ENCODE measurements at regions not wholly inside any gene's neighbourhood (a gene's known extent, or its start where the extent isn't known, plus 50 kb on each side); places are given as distances from the start of the nearest gene placed in this dataset.
"Not testable (repeated sequence)": the region's sequence is repeated elsewhere in the genome, so short reads cannot be mapped to it uniquely, and the experiment has no call there.

DNA sequence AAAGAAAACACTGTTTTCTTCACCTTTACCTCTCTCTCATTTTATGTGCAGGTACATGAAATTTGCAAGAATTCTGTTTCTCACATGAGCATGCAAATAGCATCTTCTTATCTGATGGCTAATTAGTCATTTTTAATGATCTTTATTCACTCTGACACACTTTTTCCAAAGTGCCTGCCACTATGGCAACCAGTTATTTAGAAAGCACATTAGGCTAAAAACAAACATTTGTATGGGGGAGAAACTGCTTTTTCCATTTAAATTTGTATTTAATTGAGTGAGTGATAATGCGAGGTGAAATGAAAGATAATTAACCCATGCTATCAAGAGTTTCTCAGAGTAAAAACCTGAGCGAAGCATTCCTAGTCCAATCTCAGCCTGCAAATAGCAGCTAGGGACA, 365.0 kb downstream of the MAT2B start:
- ATAC-seq = no peak
- Histone ChIP-seq H3K4me1 (no peaks in the 10 kb centered on the region), H3K9me3 (no peaks in the 10 kb centered on the region)

DNA sequence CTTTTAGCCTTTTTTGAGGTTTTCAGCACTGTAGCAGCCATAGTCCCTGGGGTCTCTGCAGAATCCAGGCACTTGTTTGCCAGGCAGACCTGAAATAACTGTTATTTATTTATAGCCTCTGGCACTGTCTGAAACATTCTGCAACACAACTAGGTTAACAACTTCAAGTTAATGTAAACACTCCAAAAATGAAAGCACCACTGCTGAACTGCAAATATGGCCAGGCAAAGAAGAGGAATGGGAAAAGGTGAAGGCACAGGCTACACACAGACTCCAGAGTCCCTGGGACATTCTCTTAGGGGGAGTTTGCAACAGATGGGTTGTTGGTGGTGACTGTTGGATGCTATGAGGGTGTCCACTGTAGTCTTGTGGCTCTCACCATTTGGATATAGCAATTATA, 369.0 kb downstream of the MAT2B start:
- DNase-seq = no peak
- H3K27ac ChIP-seq = no peak overlapping the region
- no peaks in the 10 kb centered on the region for H3K36me3 ChIP-seq (replicated peaks in 1 of 2; ENCODE audit: insufficient read depth in 1 of 2, low read depth in 2 of 2)
- no peak for TF ChIP-seq POLR2A (IDR thresholded peaks at IDR 0.05)
- no peak for TF ChIP-seq CTCF (IDR thresholded peaks at IDR 0.05)
- H3K27me3 ChIP-seq = no peaks in the 10 kb centered on the region
- no peaks in the 10 kb centered on the region for H3K4me1 ChIP-seq
- no peak overlapping the region for H3K4me3 ChIP-seq
- ATAC-seq = no peak
- H3K9me3 ChIP-seq = no peaks in the 10 kb centered on the region
- intact Hi-C loops (cut with DNase I) = no loop called here

More for the DNA sequence above, 365.0 kb downstream of the MAT2B start:
- no peaks in the 10 kb centered on the region for H3K27me3 ChIP-seq
- no peak overlapping the region for H3K27ac ChIP-seq
- no peaks in the 10 kb centered on the region for H3K36me3 ChIP-seq (replicated peaks in 1 of 2; ENCODE audit: insufficient read depth in 1 of 2, low read depth in 2 of 2)
- intact Hi-C loops (cut with DNase I) = no loop called here
- no peak for TF ChIP-seq CTCF (IDR thresholded peaks at IDR 0.05)
- no peak for TF ChIP-seq POLR2A (IDR thresholded peaks at IDR 0.05)
- no peak for DNase-seq
- 17 to 30% methylated on average over 2 of the region's 2 CpGs for WGBS, 2 donors
- no peak overlapping the region for H3K4me3 ChIP-seq

DNA sequence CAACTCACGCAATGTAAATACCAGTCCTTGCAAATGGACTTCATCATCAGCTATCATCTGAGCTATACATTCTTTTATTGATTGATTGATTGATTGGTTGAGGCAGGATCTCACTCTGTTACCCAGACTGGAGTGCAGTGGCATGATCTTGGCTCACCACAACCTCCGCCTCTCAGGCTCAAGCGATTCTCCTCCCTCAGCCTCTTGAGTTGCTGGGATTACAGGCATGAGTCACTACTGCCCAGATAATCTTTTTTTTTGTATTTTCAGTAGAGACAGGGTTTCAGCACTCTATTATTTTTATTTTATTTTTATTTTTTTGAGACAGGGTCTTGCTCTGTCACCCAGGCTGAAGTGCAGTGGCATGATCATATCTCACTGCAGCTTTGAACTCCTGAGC, 369.5 kb downstream of the MAT2B start:
- H3K27me3 ChIP-seq; H3K9me3 ChIP-seq; H3K36me3 ChIP-seq (replicated peaks in 1 of 2; ENCODE audit: insufficient read depth in 1 of 2, low read depth in 2 of 2); H3K27ac ChIP-seq; H3K4me3 ChIP-seq; DNase-seq; intact Hi-C loops (cut with DNase I); ATAC-seq; H3K4me1 ChIP-seq: not testable (repeated sequence)
- WGBS, 2 donors = 86 to 89% methylated on average over 3 of the region's 3 CpGs

DNA sequence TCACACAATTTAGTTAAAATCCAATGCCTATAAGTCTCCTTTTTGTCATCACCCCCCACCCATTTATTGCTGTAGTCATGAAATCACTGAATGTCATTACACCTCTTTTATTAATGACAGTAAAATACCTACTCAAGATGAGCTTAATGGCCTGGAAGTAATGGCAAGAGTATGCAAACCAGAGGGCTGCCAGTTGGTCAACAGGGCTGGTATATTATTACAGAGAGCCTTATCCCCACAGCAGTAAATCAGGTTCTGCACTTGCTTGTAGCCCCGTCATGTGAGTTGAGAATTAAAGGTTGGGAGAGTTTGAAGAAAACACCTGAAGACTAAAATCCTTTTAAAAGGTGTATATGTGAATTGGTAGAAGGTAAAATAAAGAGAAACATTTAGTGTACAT, 372.4 kb downstream of the MAT2B start:
- Histone ChIP-seq H3K36me3 (replicated peaks in 1 of 2; ENCODE audit: insufficient read depth in 1 of 2, low read depth in 2 of 2) (no peaks in the 10 kb centered on the region), H3K4me1 (no peaks in the 10 kb centered on the region), H3K27me3 (no peaks in the 10 kb centered on the region), H3K27ac (no peak overlapping the region), H3K4me3 (no peak overlapping the region), H3K9me3 (no peaks in the 10 kb centered on the region)
- DNase-seq (no peak), ATAC-seq (no peak)
- TF ChIP-seq POLR2A (IDR thresholded peaks at IDR 0.05) (no peak), CTCF (IDR thresholded peaks at IDR 0.05) (no peak)
- intact Hi-C loops (cut with DNase I) = no loop called here
- 74 to 81% methylated on average over 1 of the region's 1 CpG for WGBS, 2 donors

DNA sequence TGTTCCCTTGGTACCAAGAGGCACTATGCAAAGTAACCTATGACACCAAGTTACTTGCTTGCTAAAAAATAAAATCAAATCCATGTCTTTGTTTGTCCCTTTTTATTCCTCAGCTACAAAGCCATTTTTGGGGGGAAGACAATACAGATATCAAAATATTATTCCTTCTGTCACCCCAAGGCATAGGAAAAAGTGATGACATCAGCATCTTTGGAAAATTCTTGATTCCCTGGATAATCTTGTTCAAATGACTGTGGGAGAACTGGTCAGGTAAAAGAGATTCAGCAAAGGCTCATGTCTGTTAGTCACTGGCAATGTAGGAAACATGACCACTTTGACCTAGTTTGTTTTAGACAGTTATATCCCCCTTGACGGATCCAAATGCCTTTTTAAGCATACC, 373.1 kb downstream of the MAT2B start:
- Histone ChIP-seq H3K4me3 (no peak overlapping the region), H3K4me1 (no peaks in the 10 kb centered on the region), H3K9me3 (no peaks in the 10 kb centered on the region), H3K27me3 (no peaks in the 10 kb centered on the region), H3K27ac (no peak overlapping the region), H3K36me3 (replicated peaks in 1 of 2; ENCODE audit: insufficient read depth in 1 of 2, low read depth in 2 of 2) (no peaks in the 10 kb centered on the region)
- 50 to 74% methylated on average over 1 of the region's 1 CpG for WGBS, 2 donors
- intact Hi-C loops (cut with DNase I) = no loop called here
- DNase-seq (no peak), ATAC-seq (no peak)
- TF ChIP-seq CTCF (IDR thresholded peaks at IDR 0.05) (no peak), POLR2A (IDR thresholded peaks at IDR 0.05) (no peak)
